GM18870 (cell line): ENCODE measurements at regions not wholly inside any gene's neighbourhood (a gene's known extent, or its start where the extent isn't known, plus 50 kb on each side); places are given as distances from the start of the nearest gene placed in this dataset.

ENCODE experiments used
- ATAC-seq: cut with Tn5 transposase; IDR thresholded peaks from one replicate; pipeline ENCODE4 v1.9.1; 2021; ENCODE audit warnings: moderate library complexity; ENCODE audit not compliant: unreplicated experiment

- no peak for ATAC-seq
These were observed 298.8 kb upstream of the UMPS start for GRCh38 chr3:124431331-124431994.

DNA sequence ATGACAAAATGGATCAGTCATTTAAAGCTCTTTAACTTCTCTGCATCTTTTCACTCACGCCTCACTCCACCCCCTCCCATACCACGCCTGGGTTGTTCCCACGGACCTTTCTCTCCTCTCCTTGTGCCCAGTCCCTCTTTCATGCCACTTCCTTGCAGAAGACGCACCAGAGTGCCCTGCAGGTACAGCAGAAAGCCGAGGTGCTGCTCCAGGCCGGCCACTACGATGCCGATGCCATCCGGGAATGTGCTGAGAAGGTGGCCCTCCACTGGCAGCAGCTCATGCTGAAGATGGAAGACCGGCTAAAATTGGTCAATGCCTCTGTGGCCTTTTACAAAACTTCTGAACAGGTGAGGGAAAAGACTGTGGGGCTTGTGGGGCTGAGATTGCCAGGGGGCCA lies 296.1 kb upstream of the UMPS start:
- ATAC-seq, result no peak

GRCh38 chr3:124435467-124435866 lies 294.8 kb upstream of the UMPS start:
- ATAC-seq, result no peak

- no peak for ATAC-seq
These were observed 291.4 kb upstream of the UMPS start for GRCh38 chr3:124438813-124439212.

GRCh38 chr3:124439603-124440002 lies 290.6 kb upstream of the UMPS start:
- ATAC-seq, result no peak

DNA sequence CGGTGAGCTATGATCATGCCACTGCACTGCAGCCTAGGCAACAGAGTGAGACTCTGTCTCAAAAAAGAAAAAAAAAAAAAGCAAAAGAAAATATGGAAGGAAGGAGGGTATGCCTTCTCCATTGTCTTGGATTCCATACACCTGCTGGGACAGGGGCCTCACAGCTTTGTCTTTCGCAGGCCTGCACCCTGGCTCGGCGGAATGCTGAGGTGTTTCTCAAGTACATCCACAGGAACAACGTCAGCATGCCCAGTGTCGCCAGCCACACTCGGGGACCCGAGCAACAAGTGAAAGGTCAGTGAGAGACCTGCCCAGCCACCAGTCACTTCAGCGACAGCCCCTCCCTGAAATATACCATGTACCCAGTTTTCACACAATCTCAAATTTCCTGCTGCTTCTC lies 288.5 kb upstream of the UMPS start:
- ATAC-seq, result no peak

GRCh38 chr3:124442463-124442862 lies 287.8 kb upstream of the UMPS start:
- ATAC-seq, result no peak

DNA sequence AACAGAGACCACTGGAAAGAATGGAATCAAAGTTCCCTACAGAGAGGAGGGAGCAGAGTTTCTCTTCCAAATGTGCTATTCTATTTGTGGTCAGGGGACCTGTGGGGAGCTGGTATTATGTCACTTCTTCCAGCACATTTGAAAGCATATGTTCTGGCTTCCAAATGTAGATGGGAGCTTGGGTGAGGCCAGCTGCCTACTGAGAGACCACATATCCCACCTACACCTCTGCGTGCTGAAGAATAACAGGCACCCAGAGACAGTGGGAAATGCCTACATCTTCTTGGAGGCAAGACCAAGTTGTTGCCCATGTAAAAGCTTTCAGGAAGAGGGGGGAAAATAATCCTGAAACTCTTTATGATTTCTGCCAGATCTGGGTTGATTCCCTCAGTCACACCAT lies 286.8 kb upstream of the UMPS start:
- no peak for ATAC-seq

GRCh38 chr3:124444075-124444474 lies 286.2 kb upstream of the UMPS start:
- no peak for ATAC-seq

GRCh38 chr3:124444896-124445295 lies 285.4 kb upstream of the UMPS start:
- no peak for ATAC-seq

DNA sequence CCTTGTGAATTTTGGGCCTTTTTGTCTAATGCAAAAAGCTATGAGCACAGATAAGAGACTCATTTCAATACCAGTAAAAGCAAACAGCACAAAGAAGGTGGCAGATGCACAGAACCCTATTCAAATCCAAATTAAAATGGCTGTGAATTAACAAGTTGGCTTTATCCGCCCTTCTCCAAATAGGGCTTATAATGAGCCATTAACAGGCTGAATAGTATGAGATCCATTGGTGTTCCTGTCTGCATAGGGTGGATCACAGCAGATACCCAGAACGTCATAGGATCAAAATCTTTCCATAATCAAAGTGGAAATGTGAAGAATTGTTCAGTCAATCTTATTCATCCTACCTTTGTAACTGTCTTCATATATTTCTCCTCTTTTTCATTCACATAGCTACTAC lies 282.4 kb upstream of the UMPS start:
- ATAC-seq, result no peak

DNA sequence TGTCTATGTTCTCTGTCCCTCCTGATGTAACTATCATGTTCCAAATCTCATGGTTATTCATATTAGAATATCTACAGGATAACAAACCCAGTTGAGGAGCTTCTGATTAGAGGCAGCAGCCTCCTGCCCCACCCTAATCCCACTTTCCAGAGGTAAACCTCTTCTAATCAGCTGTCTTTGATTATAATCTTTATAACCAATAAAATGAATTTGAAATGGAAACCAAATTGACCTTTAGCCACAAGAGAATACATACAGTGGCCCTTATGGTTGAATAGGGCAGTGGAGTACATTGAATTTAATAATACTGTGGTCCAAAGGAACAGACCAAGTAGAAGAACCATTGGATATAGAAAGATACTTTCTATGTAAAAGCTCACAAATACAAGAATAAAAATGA lies 281.3 kb upstream of the UMPS start:
- ATAC-seq, result no peak

DNA sequence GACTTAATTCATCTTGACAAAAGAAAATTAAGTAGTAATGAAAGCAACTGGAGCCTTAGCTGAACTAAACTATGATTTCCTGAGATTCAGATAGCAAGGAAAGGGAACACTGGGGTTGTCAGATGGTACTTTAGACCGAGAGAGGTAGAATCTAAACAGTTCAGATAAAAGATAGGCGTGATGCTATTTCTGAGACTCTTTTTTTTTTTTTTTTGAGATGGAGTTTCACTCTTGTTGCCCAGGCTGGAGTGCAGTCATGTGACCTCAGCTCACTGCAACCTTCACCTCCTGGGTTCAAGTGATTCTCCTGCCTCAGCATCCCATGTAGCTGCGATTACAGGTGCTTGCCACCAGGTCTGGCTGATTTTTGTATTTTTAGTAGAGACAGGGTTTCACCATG lies 279.9 kb upstream of the UMPS start:
- no peak for ATAC-seq

DNA sequence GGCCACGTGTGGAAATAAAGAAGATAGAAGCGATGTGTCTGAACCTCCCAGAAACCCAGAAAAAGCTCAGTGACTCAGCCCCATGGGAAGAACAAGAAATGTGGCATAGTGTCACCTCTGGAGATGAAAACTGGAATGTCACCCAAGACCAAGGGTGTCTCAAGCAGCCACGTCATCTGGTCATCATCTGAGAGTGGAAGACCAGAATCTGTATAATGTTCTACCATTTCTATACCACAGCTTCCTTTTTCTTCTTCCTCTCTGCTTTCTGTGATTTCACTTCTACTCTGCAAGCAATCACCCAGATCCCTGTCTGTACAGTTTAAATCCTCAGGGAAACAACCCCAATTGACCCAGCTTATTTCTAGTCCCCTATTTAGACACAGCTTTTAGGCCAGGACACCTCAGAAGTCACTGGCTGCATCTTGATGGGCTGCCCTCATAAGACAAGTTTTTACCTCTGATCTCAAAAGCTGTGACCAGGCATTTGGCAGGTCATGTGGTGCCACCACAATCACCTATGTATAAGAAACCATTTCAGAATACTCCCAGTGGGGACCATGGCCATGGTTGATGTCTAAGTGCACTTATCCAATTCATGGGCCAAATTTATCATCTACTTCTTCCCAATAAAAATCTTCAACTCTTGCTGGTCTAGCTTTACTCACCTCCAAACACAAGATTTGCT lies 278.5 kb upstream of the UMPS start:
- peak; percentile 81 for ATAC-seq

GRCh38 chr3:124453189-124453588 lies 277.1 kb upstream of the UMPS start:
- ATAC-seq, result no peak

GRCh38 chr3:124455891-124456290 lies 274.4 kb upstream of the UMPS start:
- no peak for ATAC-seq

DNA sequence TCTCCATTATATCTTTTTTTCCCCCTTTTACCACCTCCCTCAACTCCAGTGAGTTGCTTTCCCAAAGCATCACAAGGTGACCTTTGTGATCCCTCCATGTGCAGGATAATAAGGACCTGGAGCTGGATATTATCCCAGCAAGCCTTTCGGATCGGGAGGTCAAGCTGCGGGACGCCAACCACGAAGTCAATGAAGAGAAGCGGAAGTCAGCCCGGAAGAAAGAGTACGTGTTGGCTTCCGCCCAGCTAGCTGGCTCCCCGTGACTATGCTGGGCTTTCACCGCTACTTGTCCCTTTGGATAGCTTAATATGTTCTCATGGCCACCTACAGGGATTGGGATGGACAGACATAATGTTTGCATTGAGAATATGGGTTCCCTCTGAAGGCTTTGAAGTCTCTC lies 273.7 kb upstream of the UMPS start:
- no peak for ATAC-seq

GRCh38 chr3:124459678-124460077 lies 270.6 kb upstream of the UMPS start:
- no peak for ATAC-seq

DNA sequence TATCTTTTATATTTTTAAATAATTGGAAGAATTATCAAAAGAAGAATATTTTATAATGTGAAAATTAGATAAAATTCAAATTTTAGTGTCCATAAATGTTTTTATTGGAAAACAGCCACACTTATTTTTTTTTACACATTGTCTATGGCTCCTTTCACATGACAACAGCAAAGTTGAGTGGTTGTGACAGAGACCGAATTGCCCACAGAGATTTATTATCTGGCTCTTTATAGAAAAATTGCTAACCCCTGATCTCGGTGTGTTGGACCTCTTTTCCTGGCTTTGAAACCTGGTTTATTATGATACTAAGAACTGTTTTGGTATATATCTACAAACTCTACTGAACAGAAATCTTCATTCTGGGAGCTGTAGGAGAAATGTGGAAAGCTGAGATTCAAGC lies 269.1 kb upstream of the UMPS start:
- ATAC-seq, result no peak

DNA sequence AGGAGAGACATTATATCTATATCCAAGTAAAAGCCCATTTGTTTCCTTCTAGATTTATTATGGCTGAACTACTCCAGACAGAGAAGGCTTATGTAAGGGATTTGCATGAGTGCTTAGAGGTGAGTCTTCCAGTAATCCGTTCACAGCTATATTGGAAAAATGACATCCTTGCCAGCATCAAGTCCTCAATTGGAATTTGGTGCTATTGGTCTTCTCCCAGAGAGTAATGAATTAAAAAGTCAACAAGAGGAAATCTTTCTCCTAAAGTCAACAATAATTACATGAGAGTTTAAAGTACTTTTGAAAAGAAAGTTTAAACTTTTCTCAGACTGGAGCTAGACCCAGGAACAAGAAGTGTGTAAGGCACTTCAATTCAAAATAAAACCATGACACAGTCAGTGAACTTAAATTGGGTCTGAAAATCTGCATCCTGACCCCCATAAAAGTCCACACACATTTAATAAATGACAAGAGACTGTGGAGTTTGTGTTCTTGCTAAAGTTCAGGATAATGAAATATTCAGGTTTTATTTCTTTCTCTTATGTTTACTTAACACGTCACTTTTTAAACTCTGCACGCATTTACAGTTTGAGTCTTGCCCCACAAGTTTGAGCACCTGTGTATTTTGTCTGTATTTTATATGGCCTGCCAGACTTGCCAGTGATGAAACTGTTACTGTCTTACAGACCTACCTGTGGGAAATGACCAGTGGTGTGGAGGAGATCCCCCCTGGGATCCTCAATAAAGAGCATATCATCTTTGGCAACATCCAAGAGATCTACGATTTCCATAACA lies 268.2 kb upstream of the UMPS start:
- ATAC-seq, result no peak

GRCh38 chr3:124463234-124463633 lies 267.0 kb upstream of the UMPS start:
- ATAC-seq, result no peak
